ENCODE measurements at regions not wholly inside any gene's neighbourhood (a gene's known extent, or its start where the extent isn't known, plus 50 kb on each side); places are given as distances from the start of the nearest gene placed in this dataset.

- Histone ChIP-seq H2AFZ (no peak overlapping the region), H3F3A (replicated peaks; ENCODE audit: low read depth) (no peaks in the 10 kb centered on the region), H3K4me2 (no peak overlapping the region), H3K36me3 (ENCODE audit: insufficient read depth) (no peaks in the 10 kb centered on the region), H3K4me3 (no peak overlapping the region), H3K27me3 (ENCODE audit: insufficient read depth) (no peaks in the 10 kb centered on the region), H3K27ac (ENCODE audit: low read depth) (no peak overlapping the region), H3K9me2 (ENCODE audit: insufficient read depth) (no peaks in the 10 kb centered on the region), H3K4me1 (ENCODE audit: insufficient read depth) (peaks cover 5% of the 10 kb centered on the region; the same call in 1 of the 2 replicates), H3K79me2 (replicated peaks; ENCODE audit: insufficient read depth) (no peaks in the 10 kb centered on the region), H4K20me1 (replicated peaks; ENCODE audit: insufficient read depth) (no peaks in the 10 kb centered on the region)
- H3K9me3 Mint-ChIP-seq, result no peaks in the 10 kb centered on the region
- no peaks in the 10 kb centered on the region for H3K36me3 Mint-ChIP-seq (ENCODE audit: low read depth)
- TF ChIP-seq NANOG (IDR thresholded peaks at IDR 0.05; ENCODE audit: borderline replicate concordance), result no peak
- TF ChIP-seq, protein P1, sequence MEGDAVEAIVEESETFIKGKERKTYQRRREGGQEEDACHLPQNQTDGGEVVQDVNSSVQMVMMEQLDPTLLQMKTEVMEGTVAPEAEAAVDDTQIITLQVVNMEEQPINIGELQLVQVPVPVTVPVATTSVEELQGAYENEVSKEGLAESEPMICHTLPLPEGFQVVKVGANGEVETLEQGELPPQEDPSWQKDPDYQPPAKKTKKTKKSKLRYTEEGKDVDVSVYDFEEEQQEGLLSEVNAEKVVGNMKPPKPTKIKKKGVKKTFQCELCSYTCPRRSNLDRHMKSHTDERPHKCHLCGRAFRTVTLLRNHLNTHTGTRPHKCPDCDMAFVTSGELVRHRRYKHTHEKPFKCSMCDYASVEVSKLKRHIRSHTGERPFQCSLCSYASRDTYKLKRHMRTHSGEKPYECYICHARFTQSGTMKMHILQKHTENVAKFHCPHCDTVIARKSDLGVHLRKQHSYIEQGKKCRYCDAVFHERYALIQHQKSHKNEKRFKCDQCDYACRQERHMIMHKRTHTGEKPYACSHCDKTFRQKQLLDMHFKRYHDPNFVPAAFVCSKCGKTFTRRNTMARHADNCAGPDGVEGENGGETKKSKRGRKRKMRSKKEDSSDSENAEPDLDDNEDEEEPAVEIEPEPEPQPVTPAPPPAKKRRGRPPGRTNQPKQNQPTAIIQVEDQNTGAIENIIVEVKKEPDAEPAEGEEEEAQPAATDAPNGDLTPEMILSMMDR (conservative IDR thresholded peaks at IDR 0.05; ENCODE audit: low read depth in 2 of 2), result no peak
- TF ChIP-seq POLR2AphosphoS5 (IDR thresholded peaks at IDR 0.05; ENCODE audit: low read depth), result no peak
- TF ChIP-seq CREB1 (CRISPR knock-in tag; IDR thresholded peaks at IDR 0.05; ENCODE audit: low read depth), result no peak
- TF ChIP-seq EZH2phosphoT487 (IDR thresholded peaks at IDR 0.05; ENCODE audit: unreplicated experiment), result no peak
- no peak for TF ChIP-seq ZNF114 (CRISPR knock-in tag; IDR thresholded peaks at IDR 0.05)
- no peak for TF ChIP-seq JUNB (IDR thresholded peaks at IDR 0.05; ENCODE audit: unreplicated experiment)
- no peak for TF ChIP-seq REST (IDR thresholded peaks at IDR 0.05; ENCODE audit: unreplicated experiment)
- no peak for TF ChIP-seq STAT1 (IDR thresholded peaks at IDR 0.05; ENCODE audit: unreplicated experiment)
- ATAC-seq, result no peak
- peaks cover 2% of the 10 kb centered on the region for H3K27me3 Mint-ChIP-seq (ENCODE audit: insufficient read depth, low read depth, poor library complexity)
- no peak overlapping the region for H3K27ac Mint-ChIP-seq
- peaks cover 7% of the 10 kb centered on the region; the same call in 2 of the 3 replicates for H3K4me1 Mint-ChIP-seq
- DNase-seq (ENCODE audit: low spot score), result no peak
- no peak overlapping the region for H3K4me3 Mint-ChIP-seq
These were observed 180.4 kb upstream of the HHIP start for GRCh38 chr4:144465546-144465945.

- Histone ChIP-seq H3K79me2 (replicated peaks; ENCODE audit: insufficient read depth) (no peaks in the 10 kb centered on the region), H3K4me3 (no peak overlapping the region), H3K4me2 (no peak overlapping the region), H3F3A (replicated peaks; ENCODE audit: low read depth) (no peaks in the 10 kb centered on the region), H3K9me2 (ENCODE audit: insufficient read depth) (peaks cover 6% of the 10 kb centered on the region; the same call in 1 of the 2 replicates), H2AFZ (no peak overlapping the region), H3K4me1 (ENCODE audit: insufficient read depth) (no peaks in the 10 kb centered on the region), H3K27me3 (ENCODE audit: insufficient read depth) (no peaks in the 10 kb centered on the region), H4K20me1 (replicated peaks; ENCODE audit: insufficient read depth) (no peaks in the 10 kb centered on the region), H3K36me3 (ENCODE audit: insufficient read depth) (peaks cover 4% of the 10 kb centered on the region; the same call in 1 of the 2 replicates), H3K27ac (ENCODE audit: low read depth) (no peak overlapping the region)
- Mint-ChIP-seq H3K27ac (no peak overlapping the region), H3K27me3 (ENCODE audit: insufficient read depth, low read depth, poor library complexity) (no peaks in the 10 kb centered on the region), H3K4me1 (no peaks in the 10 kb centered on the region), H3K4me3 (no peak overlapping the region), H3K36me3 (ENCODE audit: low read depth) (peaks cover 9% of the 10 kb centered on the region; the same call in 1 of the 3 replicates), H3K9me3 (peaks cover 17% of the 10 kb centered on the region)
- DNase-seq (ENCODE audit: low spot score), result no peak
- no peak for ATAC-seq
- TF ChIP-seq CREB1 (CRISPR knock-in tag; IDR thresholded peaks at IDR 0.05; ENCODE audit: low read depth) (no peak), REST (IDR thresholded peaks at IDR 0.05; ENCODE audit: unreplicated experiment) (no peak), ETS1 (IDR thresholded peaks at IDR 0.05) (no peak), EZH2 (IDR thresholded peaks at IDR 0.05; ENCODE audit: low read depth, unreplicated experiment) (no peak), NANOG (IDR thresholded peaks at IDR 0.05; ENCODE audit: borderline replicate concordance) (no peak), EZH2phosphoT487 (IDR thresholded peaks at IDR 0.05; ENCODE audit: unreplicated experiment) (no peak), ZNF114 (CRISPR knock-in tag; IDR thresholded peaks at IDR 0.05) (no peak), POLR2AphosphoS5 (IDR thresholded peaks at IDR 0.05; ENCODE audit: low read depth) (no peak), JUNB (IDR thresholded peaks at IDR 0.05; ENCODE audit: unreplicated experiment) (no peak)
- TF ChIP-seq, protein P1 (conservative IDR thresholded peaks at IDR 0.05; ENCODE audit: low read depth in 2 of 2), result no peak
These were observed 165.9 kb upstream of the HHIP start for GRCh38 chr4:144480068-144480467.
